Common myeloid progenitor, CD34-positive (primary cell): ENCODE measurements at regions not wholly inside any gene's neighbourhood (a gene's known extent, or its start where the extent isn't known, plus 50 kb on each side); places are given as distances from the start of the nearest gene placed in this dataset.

ENCODE experiments used
- CTCF ChIA-PET: fragments of 350-600 bp; sonication (Branson Sonifier 250); formaldehyde crosslinking; loops from one replicate; lab custom pipeline; 2021; ENCODE audit warnings: antibody characterized with exemption; lab: Charles Lee
- POLR2A ChIA-PET: fragments of 350-600 bp; sonication (Branson Sonifier 250); formaldehyde crosslinking; loops from one replicate; lab custom pipeline; 2021; ENCODE audit warnings: antibody characterized with exemption; lab: Charles Lee
- DNase-seq, 3 donors: peaks; one replicate each; pipeline versions ENCODE4 v3.0.0 to v3.0.0-alpha.2; 2013
- H3K27ac ChIP-seq, 2 experiments: 1 replicate in 1 of 2; 2 replicates in 1 of 2; pipeline ENCODE4 v1.7.0; 2013; ENCODE audit warnings: inconsistent platforms in 2 of 2, low read length in 2 of 2, mild to moderate bottlenecking in 2 of 2, low read depth in 1 of 2, moderate library complexity in 1 of 2; ENCODE audit not compliant: severe bottlenecking in 2 of 2, insufficient read depth in 1 of 2, poor library complexity in 1 of 2
- H3K27me3 ChIP-seq, 5 experiments: replicated peaks in 2 of 5; 1 replicate in 3 of 5; 2 replicates in 2 of 5; pipeline versions ENCODE4 v1.6.1 to v1.7.0; 2013; ENCODE audit warnings: low read length in 4 of 5, mild to moderate bottlenecking in 2 of 5, moderate library complexity in 2 of 5, inconsistent platforms in 1 of 5; ENCODE audit not compliant: insufficient read depth in 5 of 5, control insufficient read depth in 4 of 5
- H3K36me3 ChIP-seq, 4 experiments: 1 replicate in 2 of 4; 2 replicates in 2 of 4; pipeline versions ENCODE4 v1.6.1 to v1.7.0; 2013; ENCODE audit warnings: low read length in 3 of 4, control low read depth in 1 of 4, mild to moderate bottlenecking in 1 of 4; ENCODE audit not compliant: control insufficient read depth in 4 of 4, insufficient read depth in 4 of 4
- H3K4me1 ChIP-seq, 4 experiments: 1 replicate in 3 of 4; 2 replicates in 1 of 4; pipeline versions ENCODE4 v1.6.1 to v1.7.1; 2013; ENCODE audit warnings: low read length in 3 of 4, mild to moderate bottlenecking in 3 of 4, control low read depth in 1 of 4, inconsistent platforms in 1 of 4, moderate library complexity in 1 of 4; ENCODE audit not compliant: control insufficient read depth in 4 of 4, insufficient read depth in 4 of 4; ENCODE audit errors: control extremely low read depth in 1 of 4
- H3K4me3 ChIP-seq, 7 experiments: 1 replicate in 4 of 7; 2 replicates in 3 of 7; pipeline versions ENCODE4 v1.5.1 to v1.7.0; 2013; ENCODE audit warnings: mild to moderate bottlenecking in 7 of 7, low read length in 6 of 7, moderate library complexity in 6 of 7, inconsistent platforms in 2 of 7, low read depth in 2 of 7, control low read depth in 1 of 7; ENCODE audit not compliant: insufficient read depth in 4 of 7, control insufficient read depth in 1 of 7; ENCODE audit errors: extremely low read depth in 1 of 7
- H3K9me3 ChIP-seq, 5 experiments: 1 replicate in 4 of 5; 2 replicates in 1 of 5; pipeline versions ENCODE4 v1.6.1 to v1.7.1; 2013; ENCODE audit warnings: low read length in 4 of 5, mild to moderate bottlenecking in 2 of 5, inconsistent platforms in 1 of 5, low read depth in 1 of 5, moderate library complexity in 1 of 5; ENCODE audit not compliant: control insufficient read depth in 4 of 5, insufficient read depth in 2 of 5; ENCODE audit errors: control extremely low read depth in 1 of 5
- WGBS: methylation state at CpG from one replicate; pipeline ENCODE4 v1.1.5; 2013; ENCODE audit not compliant: insufficient coverage; 5-methylcytosine and 5-hydroxymethylcytosine counted together

- peaks cover 0 to 6% (median 3%) of the 10 kb centered on the region in 4 experiments for H3K4me1 ChIP-seq
- no peak overlapping the region for H3K27ac ChIP-seq
- no CpG with 5 or more reads among the region's 1 CpG for WGBS
- no peak for DNase-seq
- CTCF ChIA-PET = no interaction called here
- no peaks in the 10 kb centered on the region for H3K36me3 ChIP-seq
- H3K27me3 ChIP-seq = no peaks in the 10 kb centered on the region
- no peak overlapping the region for H3K4me3 ChIP-seq
- no peaks in the 10 kb centered on the region for H3K9me3 ChIP-seq
- POLR2A ChIA-PET = no interaction called here
Observed at GRCh38 chr3:165343185-165343584, 147.0 kb upstream of the SLITRK3 start.

DNA sequence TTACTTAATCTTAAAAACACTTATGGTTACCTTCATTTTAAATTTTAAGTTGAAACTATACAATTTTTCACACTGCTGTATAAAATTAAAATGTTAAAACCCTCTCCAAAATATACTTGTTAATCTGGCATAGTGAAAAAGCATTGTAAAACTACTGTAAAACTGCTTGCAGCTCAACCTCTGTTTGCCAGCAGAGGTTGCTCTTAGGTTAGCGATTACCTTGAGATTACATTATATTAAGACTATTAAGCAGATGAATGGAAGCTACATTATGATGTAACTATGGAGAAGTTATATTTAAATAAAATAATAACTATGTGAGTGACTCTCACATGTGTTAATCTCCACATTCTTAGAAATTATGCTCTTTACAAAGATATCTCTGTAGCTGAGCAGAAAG is 143.6 kb upstream of the SLITRK3 start:
- Histone ChIP-seq H3K4me1 (peaks cover 0 to 3% (median 0%) of the 10 kb centered on the region in 4 experiments), H3K36me3 (no peaks in the 10 kb centered on the region), H3K27me3 (no peaks in the 10 kb centered on the region), H3K9me3 (no peaks in the 10 kb centered on the region), H3K27ac (no peak overlapping the region), H3K4me3 (no peak overlapping the region)
- peak in 1 of 3 donors; percentile 13 for DNase-seq
- CTCF ChIA-PET = no interaction called here
- POLR2A ChIA-PET = no interaction called here
- WGBS = no CpG with 5 or more reads among the region's 1 CpG

DNA sequence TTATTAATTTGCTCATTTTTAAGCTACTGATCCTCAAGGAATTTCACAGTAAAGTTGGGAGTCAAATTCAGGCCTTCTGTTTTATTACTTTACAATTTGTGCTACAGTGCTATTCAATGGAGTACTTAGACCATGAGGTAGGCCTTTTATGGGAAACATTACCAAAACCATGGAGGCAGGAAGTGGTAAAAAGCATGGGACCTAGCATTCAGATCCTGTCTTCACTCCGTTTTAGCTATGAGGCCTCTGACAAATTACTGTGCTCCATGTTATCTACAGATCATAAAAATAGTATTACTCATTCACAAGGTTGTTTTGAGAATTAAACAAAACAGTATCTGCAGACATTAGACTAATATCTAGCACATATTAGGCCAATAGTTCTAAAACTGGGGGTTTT is 140.6 kb upstream of the SLITRK3 start:
- Histone ChIP-seq H3K9me3 (no peaks in the 10 kb centered on the region), H3K27me3 (no peaks in the 10 kb centered on the region), H3K4me3 (no peak overlapping the region), H3K36me3 (no peaks in the 10 kb centered on the region), H3K27ac (no peak overlapping the region), H3K4me1 (peaks cover 0 to 3% (median 0%) of the 10 kb centered on the region in 4 experiments)
- CTCF ChIA-PET = no interaction called here
- 0% methylated on average over 1 of the region's 1 CpG for WGBS
- POLR2A ChIA-PET = no interaction called here
- DNase-seq = no peak
